PC-3 (cell line): ENCODE measurements at regions not wholly inside any gene's neighbourhood (a gene's known extent, or its start where the extent isn't known, plus 50 kb on each side); places are given as distances from the start of the nearest gene placed in this dataset.

ENCODE experiments used
- ATAC-seq: fragments of 200-7000 bp; cut with Tn5 transposase; 2 replicates; pipeline ENCODE4 v1.9.1; 2020; ENCODE audit warnings: mild to moderate bottlenecking, moderate library complexity
- BruUV-seq: library from RNA; stranded (reverse); fragments of 400-500 nt; replicated peaks from 2 replicates; lab custom pipeline; 2021; lab: Mats Ljungman, UMichigan
- CTCF ChIA-PET: fragments of 300-600 bp; sonication (Branson Sonifier 250); formaldehyde crosslinking; loops from one replicate; lab custom pipeline; 2022; ENCODE audit warnings: antibody characterized with exemption; lab: Charles Lee
- POLR2A ChIA-PET: fragments of 300-600 bp; sonication (Branson Sonifier 250); formaldehyde crosslinking; loops from one replicate; lab custom pipeline; 2022; ENCODE audit warnings: antibody characterized with exemption; ENCODE audit not compliant: unreplicated experiment; lab: Charles Lee
- DNase-seq: peaks from one replicate; pipeline ENCODE4 v3.0.0-alpha.2; 2015
- H2AFZ ChIP-seq: fragments of 300-600 bp; sonication (generic); 2 replicates; pipeline ENCODE4 v1.6.0; 2016; ENCODE audit warnings: antibody characterized with exemption, low read length
- H3F3A ChIP-seq: fragments of 300-600 bp; sonication (generic); one replicate; pipeline ENCODE4 v1.6.0; 2017; ENCODE audit warnings: antibody characterized with exemption, low read length, control low read depth, mild to moderate bottlenecking; ENCODE audit not compliant: unreplicated experiment
- H3K27ac ChIP-seq: fragments of 300-600 bp; sonication (generic); 2 replicates; pipeline ENCODE4 v1.5.1; 2016; ENCODE audit warnings: mild to moderate bottlenecking, low read length
- H3K27me3 ChIP-seq: fragments of 300-600 bp; sonication (generic); 2 replicates; pipeline ENCODE4 v1.6.1; 2016; ENCODE audit warnings: low read length, mixed read lengths
- H3K36me3 ChIP-seq: fragments of 300-600 bp; sonication (generic); 2 replicates; pipeline ENCODE4 v1.6.1; 2016; ENCODE audit warnings: low read depth, mixed run types, low read length, mixed read lengths
- H3K4me1 ChIP-seq: fragments of 300-600 bp; sonication (generic); 2 replicates; pipeline ENCODE4 v1.5.1; 2016; ENCODE audit warnings: low read length; ENCODE audit not compliant: insufficient read depth
- H3K4me2 ChIP-seq: fragments of 300-600 bp; sonication (generic); 2 replicates; pipeline ENCODE4 v1.6.0; 2016; ENCODE audit warnings: low read length
- H3K4me3 ChIP-seq: fragments of 300-600 bp; sonication (generic); 2 replicates; pipeline ENCODE4 v1.5.1; 2016; ENCODE audit warnings: mild to moderate bottlenecking, low read length, mixed read lengths
- H3K79me2 ChIP-seq: fragments of 300-600 bp; sonication (generic); 2 replicates; pipeline ENCODE4 v1.6.1; 2017; ENCODE audit warnings: low read length, mixed read lengths
- H3K9ac ChIP-seq: fragments of 300-600 bp; sonication (generic); 2 replicates; pipeline ENCODE4 v1.6.0; 2016; ENCODE audit warnings: mild to moderate bottlenecking, low read length
- H3K9me2 ChIP-seq: fragments of 300-600 bp; sonication (generic); replicated peaks from 2 replicates; pipeline ENCODE4 v1.6.1; 2016; ENCODE audit warnings: mixed run types, low read length, mixed read lengths
- H3K9me3 ChIP-seq: fragments of 300-600 bp; sonication (generic); 2 replicates; pipeline ENCODE4 v1.6.1; 2016; ENCODE audit warnings: low read length, mixed read lengths
- H4K20me1 ChIP-seq: fragments of 300-600 bp; sonication (generic); 2 replicates; pipeline ENCODE4 v1.6.1; 2016; ENCODE audit warnings: low read length, mixed read lengths
- EZH2 ChIP-seq: fragments of 300-600 bp; sonication (generic); IDR thresholded peaks from one replicate; pipeline ENCODE4 v1.6.1; 2017; ENCODE audit warnings: antibody characterized with exemption, mild to moderate bottlenecking, low read length; ENCODE audit not compliant: unreplicated experiment
- EZH2phosphoT487 ChIP-seq: fragments of 300-600 bp; sonication (generic); IDR thresholded peaks from 2 replicates; pipeline ENCODE4 v1.6.1; 2018; ENCODE audit warnings: mild to moderate bottlenecking, antibody characterized with exemption, low read length, borderline replicate concordance
- intact Hi-C: fragments of 100-400 bp; cut with micrococcal nuclease; formaldehyde crosslinking; loops from 2 replicates; pipeline ENCODE4 v1.9.0; 2023
- TF ChIP-seq, protein P1 (sequence below): fragments of 300-600 bp; sonication (generic); conservative IDR thresholded peaks from 2 replicates; pipeline ENCODE4 v1.5.1; 2017; ENCODE audit warnings: antibody characterized with exemption, low read depth, mild to moderate bottlenecking, low read length

DNA sequence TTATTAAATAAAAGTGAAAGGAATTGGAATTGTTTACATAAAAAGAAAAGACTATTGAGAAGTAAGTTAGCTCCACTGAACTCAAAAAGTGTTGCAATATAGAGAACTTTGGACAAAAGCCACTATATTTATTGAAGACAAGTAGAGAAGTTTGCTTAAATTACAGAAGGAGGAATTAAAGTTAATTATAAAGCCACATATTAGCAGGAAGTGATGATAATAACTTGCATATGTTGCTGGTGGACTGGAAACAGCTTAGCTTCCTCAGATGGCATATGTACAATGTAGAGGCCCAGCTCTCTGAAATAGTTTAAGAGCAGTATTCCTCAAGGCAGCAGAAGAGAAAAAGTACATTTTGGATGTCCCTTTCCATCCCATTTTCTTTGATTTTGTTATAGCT lies 400.7 kb downstream of the GATA3 start:
- intact Hi-C loops: no loop called here
- H3K4me3 ChIP-seq: no peak overlapping the region
- peaks cover 10% of the 10 kb centered on the region; the same call in 1 of the 2 replicates for H3K4me1 ChIP-seq
- no peaks in the 10 kb centered on the region for H3K79me2 ChIP-seq
- no peaks in the 10 kb centered on the region for H4K20me1 ChIP-seq
- H3K9me2 ChIP-seq: no peaks in the 10 kb centered on the region
- H2AFZ ChIP-seq: no peak overlapping the region
- no peaks in the 10 kb centered on the region for H3K9me3 ChIP-seq
- no peaks in the 10 kb centered on the region for H3F3A ChIP-seq
- ATAC-seq: no peak
- DNase-seq: no peak
- no peak overlapping the region for H3K9ac ChIP-seq
- POLR2A ChIA-PET: no interaction called here
- BruUV-seq: no TSS peak
- H3K27me3 ChIP-seq: no peaks in the 10 kb centered on the region
- no peaks in the 10 kb centered on the region for H3K36me3 ChIP-seq
- CTCF ChIA-PET: interaction anchor here (0.6 kb wide), 1 partner anchor 583 kb away, joined by 5 read pairs; no protein-coding TSS in a partner anchor
- H3K27ac ChIP-seq: no peak overlapping the region
- no peak overlapping the region for H3K4me2 ChIP-seq
- TF ChIP-seq EZH2: no peak
- no peak for TF ChIP-seq EZH2phosphoT487
- TF ChIP-seq, protein P1, sequence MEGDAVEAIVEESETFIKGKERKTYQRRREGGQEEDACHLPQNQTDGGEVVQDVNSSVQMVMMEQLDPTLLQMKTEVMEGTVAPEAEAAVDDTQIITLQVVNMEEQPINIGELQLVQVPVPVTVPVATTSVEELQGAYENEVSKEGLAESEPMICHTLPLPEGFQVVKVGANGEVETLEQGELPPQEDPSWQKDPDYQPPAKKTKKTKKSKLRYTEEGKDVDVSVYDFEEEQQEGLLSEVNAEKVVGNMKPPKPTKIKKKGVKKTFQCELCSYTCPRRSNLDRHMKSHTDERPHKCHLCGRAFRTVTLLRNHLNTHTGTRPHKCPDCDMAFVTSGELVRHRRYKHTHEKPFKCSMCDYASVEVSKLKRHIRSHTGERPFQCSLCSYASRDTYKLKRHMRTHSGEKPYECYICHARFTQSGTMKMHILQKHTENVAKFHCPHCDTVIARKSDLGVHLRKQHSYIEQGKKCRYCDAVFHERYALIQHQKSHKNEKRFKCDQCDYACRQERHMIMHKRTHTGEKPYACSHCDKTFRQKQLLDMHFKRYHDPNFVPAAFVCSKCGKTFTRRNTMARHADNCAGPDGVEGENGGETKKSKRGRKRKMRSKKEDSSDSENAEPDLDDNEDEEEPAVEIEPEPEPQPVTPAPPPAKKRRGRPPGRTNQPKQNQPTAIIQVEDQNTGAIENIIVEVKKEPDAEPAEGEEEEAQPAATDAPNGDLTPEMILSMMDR: no peak

GRCh38 chr10:8456386-8456785 lies 401.9 kb downstream of the GATA3 start:
- H3K36me3 ChIP-seq: no peaks in the 10 kb centered on the region
- no peaks in the 10 kb centered on the region for H3K79me2 ChIP-seq
- no peak overlapping the region for H3K4me2 ChIP-seq
- intact Hi-C loops: no loop called here
- H2AFZ ChIP-seq: no peak overlapping the region
- no peaks in the 10 kb centered on the region for H3F3A ChIP-seq
- ChIA-PET POLR2A (interaction anchor here (0.6 kb wide), 1 partner anchor 405 kb away, joined by 3 read pairs; no protein-coding TSS in a partner anchor), CTCF (no interaction called here)
- H3K27ac ChIP-seq: no peak overlapping the region
- no peaks in the 10 kb centered on the region for H3K9me3 ChIP-seq
- H4K20me1 ChIP-seq: no peaks in the 10 kb centered on the region
- no peaks in the 10 kb centered on the region for H3K9me2 ChIP-seq
- DNase-seq (no peak), ATAC-seq (no peak)
- no TSS peak for BruUV-seq
- no peaks in the 10 kb centered on the region for H3K27me3 ChIP-seq
- TF ChIP-seq EZH2phosphoT487 (no peak), EZH2 (no peak)
- TF ChIP-seq, protein P1: no peak
- no peak overlapping the region for H3K4me3 ChIP-seq
- peaks cover 10% of the 10 kb centered on the region; the same call in 1 of the 2 replicates for H3K4me1 ChIP-seq
- H3K9ac ChIP-seq: no peak overlapping the region

GRCh38 chr10:8460626-8461025 lies 406.1 kb downstream of the GATA3 start:
- ATAC-seq: no peak
- no peak for DNase-seq
- intact Hi-C loops: no loop called here
- CTCF ChIA-PET: no interaction called here
- no peak overlapping the region for H3K4me2 ChIP-seq
- H3K79me2 ChIP-seq: no peaks in the 10 kb centered on the region
- POLR2A ChIA-PET: no interaction called here
- no TSS peak for BruUV-seq
- H3K27ac ChIP-seq: no peak overlapping the region
- H3K4me1 ChIP-seq: no peaks in the 10 kb centered on the region; the same call in 1 of the 2 replicates
- H3F3A ChIP-seq: no peaks in the 10 kb centered on the region
- no peaks in the 10 kb centered on the region for H3K27me3 ChIP-seq
- no peaks in the 10 kb centered on the region for H3K36me3 ChIP-seq
- no peak overlapping the region for H3K4me3 ChIP-seq
- no peaks in the 10 kb centered on the region for H4K20me1 ChIP-seq
- TF ChIP-seq, protein P1: no peak
- no peak for TF ChIP-seq EZH2phosphoT487
- TF ChIP-seq EZH2: no peak
- H3K9ac ChIP-seq: no peak overlapping the region
- no peak overlapping the region for H2AFZ ChIP-seq
- H3K9me2 ChIP-seq: no peaks in the 10 kb centered on the region
- no peaks in the 10 kb centered on the region for H3K9me3 ChIP-seq
